Chondrocyte (in vitro differentiated cells): ENCODE measurements at regions not wholly inside any gene's neighbourhood (a gene's known extent, or its start where the extent isn't known, plus 50 kb on each side); places are given as distances from the start of the nearest gene placed in this dataset.

Source experiments
- DNase-seq: peaks from one replicate; pipeline ENCODE4 v3.0.0; 2021; ENCODE audit warnings: mixed read lengths, low spot score
- H3K27ac Mint-ChIP-seq: one replicate; pipeline ENCODE4 v1.8.0; 2021; ENCODE audit warnings: mild to moderate bottlenecking, moderate library complexity, mixed read lengths; ENCODE audit not compliant: unreplicated experiment
- H3K27me3 Mint-ChIP-seq: 2 replicates; pipeline ENCODE4 v1.8.0; 2021; ENCODE audit warnings: low read depth, mixed read lengths
- H3K36me3 Mint-ChIP-seq: 2 replicates; pipeline ENCODE4 v1.8.0; 2021; ENCODE audit warnings: low read depth, mixed read lengths
- H3K4me1 Mint-ChIP-seq: 2 replicates; pipeline ENCODE4 v1.8.0; 2021; ENCODE audit warnings: low read depth, mild to moderate bottlenecking, mixed read lengths
- H3K4me3 Mint-ChIP-seq: one replicate; pipeline ENCODE4 v1.8.0; 2021; ENCODE audit warnings: mild to moderate bottlenecking, moderate library complexity, mixed read lengths; ENCODE audit not compliant: unreplicated experiment
- H3K9me3 Mint-ChIP-seq: 2 replicates; pipeline ENCODE4 v1.8.0; 2021; ENCODE audit warnings: low read depth, mixed read lengths
- CTCF ChIP-seq: fragments of 200-600 bp; sonication (generic); IDR thresholded peaks from 2 replicates; pipeline ENCODE4 v1.5.0; 2021; ENCODE audit warnings: antibody characterized with exemption, mild to moderate bottlenecking, moderate library complexity

GRCh38 chr15:47437491-47437890, 279.8 kb upstream of the SEMA6D start:
- H3K4me3 Mint-ChIP-seq, result no peak overlapping the region
- H3K9me3 Mint-ChIP-seq, result peaks cover 10% of the 10 kb centered on the region
- no peak overlapping the region for H3K27ac Mint-ChIP-seq
- no peak for TF ChIP-seq CTCF
- peaks cover 13% of the 10 kb centered on the region for H3K4me1 Mint-ChIP-seq
- DNase-seq, result no peak
- peaks cover 4% of the 10 kb centered on the region for H3K36me3 Mint-ChIP-seq
- no peaks in the 10 kb centered on the region for H3K27me3 Mint-ChIP-seq

GRCh38 chr15:47439146-47440111, 277.9 kb upstream of the SEMA6D start:
- Mint-ChIP-seq H3K9me3 (peaks cover 10% of the 10 kb centered on the region), H3K27me3 (no peaks in the 10 kb centered on the region), H3K4me3 (no peak overlapping the region), H3K4me1 (peaks cover 13% of the 10 kb centered on the region), H3K36me3 (peaks cover 4% of the 10 kb centered on the region), H3K27ac (peak overlapping the region; percentile 59)
- no peak for TF ChIP-seq CTCF
- DNase-seq, result no peak

GRCh38 chr15:47442371-47442770, 274.9 kb upstream of the SEMA6D start:
- Mint-ChIP-seq H3K9me3 (peaks cover 13% of the 10 kb centered on the region), H3K36me3 (peaks cover 6% of the 10 kb centered on the region), H3K4me3 (no peak overlapping the region), H3K27me3 (no peaks in the 10 kb centered on the region), H3K4me1 (peaks cover 13% of the 10 kb centered on the region), H3K27ac (no peak overlapping the region)
- no peak for TF ChIP-seq CTCF
- no peak for DNase-seq

DNA sequence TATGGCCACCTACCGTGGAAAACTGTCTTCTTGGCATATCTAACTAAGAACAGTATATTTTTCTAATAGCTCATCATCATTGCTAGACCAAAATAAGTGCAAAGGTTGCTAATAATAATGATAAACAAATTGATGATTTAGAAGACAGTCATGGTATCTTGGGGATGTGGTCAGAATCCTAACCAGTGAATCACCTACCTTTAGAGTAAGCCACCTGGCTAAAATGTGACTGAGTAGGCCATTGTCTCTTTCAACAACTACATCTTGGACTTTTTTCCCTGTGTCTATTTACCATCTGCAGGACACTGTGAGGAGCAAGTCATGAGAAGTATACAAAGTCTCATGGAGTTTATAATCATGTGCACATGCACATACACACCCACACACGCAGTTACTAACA, 273.5 kb upstream of the SEMA6D start:
- Mint-ChIP-seq H3K4me3 (no peak overlapping the region), H3K27ac (no peak overlapping the region), H3K27me3 (no peaks in the 10 kb centered on the region), H3K4me1 (peaks cover 13% of the 10 kb centered on the region), H3K9me3 (peaks cover 13% of the 10 kb centered on the region), H3K36me3 (peaks cover 6% of the 10 kb centered on the region)
- no peak for TF ChIP-seq CTCF
- DNase-seq, result no peak

DNA sequence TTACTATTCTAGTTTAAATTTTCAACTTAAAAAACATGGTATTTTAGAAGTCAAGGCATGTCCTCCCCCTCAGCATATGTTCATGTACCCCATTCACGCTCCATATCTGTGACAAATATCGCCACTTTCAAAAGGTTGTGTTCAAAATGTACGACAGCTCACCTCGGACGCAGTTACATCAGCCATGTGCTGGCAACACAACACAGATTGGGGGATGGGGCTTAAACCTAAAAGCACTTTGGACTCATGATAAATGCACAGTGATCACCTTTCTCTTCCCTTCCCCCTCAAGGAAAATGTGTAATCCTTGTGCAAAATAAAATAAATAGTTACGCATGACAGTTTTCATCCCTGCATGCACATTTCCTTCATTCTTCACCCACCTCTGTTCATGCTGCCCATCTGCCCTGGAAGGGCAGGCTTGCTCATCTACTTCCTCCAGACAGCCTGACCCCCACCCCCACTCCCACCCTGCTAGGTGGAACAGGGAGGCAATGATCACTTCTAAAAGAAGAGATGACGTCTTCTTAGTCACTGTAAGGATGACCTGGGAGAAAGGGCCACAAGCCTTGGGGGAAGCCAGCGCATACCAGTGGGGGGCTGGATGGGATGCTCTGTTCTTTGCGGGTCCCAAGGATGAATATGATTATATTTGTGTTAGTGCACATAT, 271.4 kb upstream of the SEMA6D start:
- H3K4me1 Mint-ChIP-seq, result no peaks in the 10 kb centered on the region
- no peaks in the 10 kb centered on the region for H3K27me3 Mint-ChIP-seq
- no peak overlapping the region for H3K27ac Mint-ChIP-seq
- H3K4me3 Mint-ChIP-seq, result no peak overlapping the region
- peaks cover 6% of the 10 kb centered on the region for H3K9me3 Mint-ChIP-seq
- peaks cover 1% of the 10 kb centered on the region for H3K36me3 Mint-ChIP-seq
- TF ChIP-seq CTCF, result no peak
- no peak for DNase-seq
